ENCODE measurements at regions not wholly inside any gene's neighbourhood (a gene's known extent, or its start where the extent isn't known, plus 50 kb on each side); places are given as distances from the start of the nearest gene placed in this dataset.

DNA sequence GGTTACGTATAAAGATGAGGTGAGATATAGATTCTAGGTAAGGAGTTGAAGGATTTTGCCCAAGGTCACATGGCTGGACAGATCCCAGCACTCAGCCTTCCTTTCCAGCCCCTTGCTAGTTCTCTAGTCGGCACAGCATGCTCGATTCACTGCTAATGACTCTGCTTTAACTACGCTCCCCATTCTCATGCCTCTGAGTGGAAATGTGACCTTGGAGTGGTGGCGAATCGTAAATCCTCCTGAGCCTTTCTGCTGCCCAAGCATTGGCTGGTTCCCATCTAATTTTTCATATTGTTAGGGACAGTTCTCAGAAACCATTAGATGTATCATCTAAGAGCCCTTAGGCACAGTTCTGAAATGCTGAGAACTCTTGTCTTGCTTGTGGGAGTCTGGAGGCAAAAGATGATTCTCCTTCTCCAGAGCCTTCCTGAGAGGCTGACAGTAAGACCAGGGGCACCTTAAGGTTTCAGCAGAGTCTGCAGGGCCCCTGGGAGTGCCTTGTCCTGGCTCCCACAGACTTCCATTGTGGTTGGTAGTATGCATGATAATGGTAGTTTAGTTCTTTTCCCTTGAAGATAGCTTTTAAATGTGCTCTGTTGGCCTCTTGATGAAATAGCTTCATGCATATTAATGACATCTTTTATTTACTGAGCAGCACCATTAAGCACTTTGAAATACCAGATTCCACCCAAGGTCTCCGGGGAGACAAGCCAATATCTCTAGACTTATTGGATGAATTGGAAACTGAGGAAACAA lies 377.8 kb upstream of the SLC14A2 start:
- no peak for TF ChIP-seq POLR2A (IDR thresholded peaks at IDR 0.05)
- TF ChIP-seq, protein P1, sequence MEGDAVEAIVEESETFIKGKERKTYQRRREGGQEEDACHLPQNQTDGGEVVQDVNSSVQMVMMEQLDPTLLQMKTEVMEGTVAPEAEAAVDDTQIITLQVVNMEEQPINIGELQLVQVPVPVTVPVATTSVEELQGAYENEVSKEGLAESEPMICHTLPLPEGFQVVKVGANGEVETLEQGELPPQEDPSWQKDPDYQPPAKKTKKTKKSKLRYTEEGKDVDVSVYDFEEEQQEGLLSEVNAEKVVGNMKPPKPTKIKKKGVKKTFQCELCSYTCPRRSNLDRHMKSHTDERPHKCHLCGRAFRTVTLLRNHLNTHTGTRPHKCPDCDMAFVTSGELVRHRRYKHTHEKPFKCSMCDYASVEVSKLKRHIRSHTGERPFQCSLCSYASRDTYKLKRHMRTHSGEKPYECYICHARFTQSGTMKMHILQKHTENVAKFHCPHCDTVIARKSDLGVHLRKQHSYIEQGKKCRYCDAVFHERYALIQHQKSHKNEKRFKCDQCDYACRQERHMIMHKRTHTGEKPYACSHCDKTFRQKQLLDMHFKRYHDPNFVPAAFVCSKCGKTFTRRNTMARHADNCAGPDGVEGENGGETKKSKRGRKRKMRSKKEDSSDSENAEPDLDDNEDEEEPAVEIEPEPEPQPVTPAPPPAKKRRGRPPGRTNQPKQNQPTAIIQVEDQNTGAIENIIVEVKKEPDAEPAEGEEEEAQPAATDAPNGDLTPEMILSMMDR (IDR thresholded peaks at IDR 0.05) = no peak
- no peak for DNase-seq
- 90 to 97% methylated on average over 7 of the region's 7 CpGs for WGBS, 2 donors
- Histone ChIP-seq H3K27me3 (no peaks in the 10 kb centered on the region), H3K4me1 (no peaks in the 10 kb centered on the region), H3K4me3 (replicated peaks in 1 of 3) (no peak overlapping the region), H3K36me3 (no peaks in the 10 kb centered on the region), H3K9me3 (no peaks in the 10 kb centered on the region), H3K27ac (no peak overlapping the region)
- intact Hi-C loops (cut with DNase I) = no loop called here

DNA sequence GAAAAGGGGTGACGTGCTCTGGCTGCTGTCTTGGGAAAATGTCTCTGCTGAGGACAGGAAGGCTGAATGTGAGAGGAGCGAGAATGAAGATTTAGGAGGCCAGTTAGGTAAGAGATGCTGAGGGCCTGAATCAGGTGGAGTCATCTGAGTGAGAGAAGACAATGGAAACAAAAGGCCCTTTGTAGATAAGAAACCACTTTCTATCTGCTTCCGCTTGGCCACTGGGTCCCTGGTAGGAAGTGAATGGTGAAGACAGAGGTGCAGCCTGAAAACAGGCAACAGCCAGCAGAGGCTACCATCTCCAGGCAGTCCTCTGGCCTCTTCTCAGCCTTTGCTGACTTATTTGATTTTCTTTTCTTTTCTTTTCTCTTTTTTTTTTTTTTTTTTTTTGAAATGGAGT lies 374.0 kb upstream of the SLC14A2 start:
- Histone ChIP-seq H3K36me3 (no peaks in the 10 kb centered on the region), H3K27ac (no peak overlapping the region), H3K4me3 (replicated peaks in 1 of 3) (no peak overlapping the region), H3K4me1 (no peaks in the 10 kb centered on the region), H3K9me3 (no peaks in the 10 kb centered on the region), H3K27me3 (no peaks in the 10 kb centered on the region)
- DNase-seq = no peak
- 92 to 96% methylated on average over 3 of the region's 3 CpGs for WGBS, 2 donors
- intact Hi-C loops (cut with DNase I) = no loop called here
- TF ChIP-seq, protein P1 (IDR thresholded peaks at IDR 0.05) = no peak
- no peak for TF ChIP-seq POLR2A (IDR thresholded peaks at IDR 0.05)

DNA sequence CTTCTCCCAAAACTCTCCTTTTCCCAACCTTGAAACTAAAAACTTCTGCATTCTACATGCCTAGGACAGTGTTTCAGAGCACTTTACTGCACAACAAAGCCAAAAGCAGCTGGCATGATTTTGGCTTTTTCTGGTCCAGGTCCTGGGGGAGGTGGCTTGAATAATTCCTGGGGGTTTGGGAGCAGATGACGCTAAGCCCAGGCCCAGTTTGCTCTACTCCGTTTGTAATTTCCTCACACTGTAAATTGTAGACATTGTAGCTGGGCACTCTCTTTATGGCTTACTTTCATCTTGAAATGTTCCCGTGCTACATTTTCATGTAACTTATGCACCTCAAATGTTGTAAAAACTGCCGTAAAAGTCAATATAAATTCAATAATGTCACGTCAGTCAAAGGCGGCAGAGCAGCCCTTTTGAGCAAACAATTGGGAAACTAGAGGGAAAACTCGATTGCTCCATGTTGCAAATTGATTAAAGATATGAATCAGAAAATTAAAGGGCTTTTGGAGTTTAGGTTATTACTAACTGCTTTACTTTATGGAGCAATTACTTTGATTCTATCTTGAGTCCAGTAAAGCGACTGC lies 373.2 kb upstream of the SLC14A2 start:
- Histone ChIP-seq H3K9me3 (no peaks in the 10 kb centered on the region), H3K4me1 (no peaks in the 10 kb centered on the region), H3K4me3 (replicated peaks in 1 of 3) (no peak overlapping the region), H3K27me3 (no peaks in the 10 kb centered on the region), H3K36me3 (no peaks in the 10 kb centered on the region), H3K27ac (no peak overlapping the region)
- TF ChIP-seq, protein P1 (IDR thresholded peaks at IDR 0.05) = no peak
- TF ChIP-seq POLR2A (IDR thresholded peaks at IDR 0.05) = no peak
- DNase-seq = no peak
- intact Hi-C loops (cut with DNase I) = no loop called here
- 93 to 94% methylated on average over 8 of the region's 8 CpGs for WGBS, 2 donors

DNA sequence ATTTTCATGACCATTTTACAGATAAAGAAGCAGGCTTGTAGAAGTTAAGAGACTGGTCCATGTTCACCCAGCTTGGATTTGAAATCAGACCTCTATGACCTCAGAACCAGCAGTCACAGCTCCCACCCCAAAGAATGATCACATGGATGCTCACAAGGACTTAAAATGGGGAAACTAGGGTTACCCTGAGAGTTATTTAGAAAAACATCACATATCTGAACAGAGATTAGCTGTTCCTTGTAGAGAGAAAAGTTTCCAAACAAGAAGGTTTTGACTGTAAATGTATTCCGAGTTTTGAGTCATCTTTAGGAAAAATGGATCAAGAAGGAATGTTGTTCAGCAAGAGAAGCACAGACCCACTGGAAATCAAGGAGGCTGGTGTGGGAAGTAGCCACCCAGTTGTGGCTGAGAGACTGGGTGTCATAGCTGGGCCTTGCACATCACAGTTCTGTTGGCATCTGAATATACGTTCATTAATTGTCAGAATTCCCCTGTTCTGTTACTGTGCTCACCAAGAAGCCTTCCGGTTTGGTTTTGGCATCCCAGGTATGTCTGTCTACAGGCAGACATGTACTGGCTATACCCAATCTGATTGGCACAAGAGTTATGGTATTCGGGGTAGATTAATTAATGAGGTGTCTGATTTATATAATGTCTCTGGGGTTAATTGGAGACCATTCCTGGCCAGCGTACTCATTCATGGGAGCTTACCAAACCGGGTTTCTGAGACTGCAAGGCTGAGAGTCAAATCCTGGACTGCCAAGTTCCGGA lies 371.8 kb upstream of the SLC14A2 start:
- 87 to 91% methylated on average over 7 of the region's 7 CpGs for WGBS, 2 donors
- no peaks in the 10 kb centered on the region for H3K9me3 ChIP-seq
- H3K4me3 ChIP-seq (replicated peaks in 1 of 3) = no peak overlapping the region
- no peaks in the 10 kb centered on the region for H3K27me3 ChIP-seq
- DNase-seq = no peak
- TF ChIP-seq, protein P1 (IDR thresholded peaks at IDR 0.05) = no peak
- TF ChIP-seq POLR2A (IDR thresholded peaks at IDR 0.05) = no peak
- no peak overlapping the region for H3K27ac ChIP-seq
- H3K4me1 ChIP-seq = peaks cover 0 to 8% of the 10 kb centered on the region in 2 donors
- no peaks in the 10 kb centered on the region for H3K36me3 ChIP-seq
- intact Hi-C loops (cut with DNase I) = no loop called here

DNA sequence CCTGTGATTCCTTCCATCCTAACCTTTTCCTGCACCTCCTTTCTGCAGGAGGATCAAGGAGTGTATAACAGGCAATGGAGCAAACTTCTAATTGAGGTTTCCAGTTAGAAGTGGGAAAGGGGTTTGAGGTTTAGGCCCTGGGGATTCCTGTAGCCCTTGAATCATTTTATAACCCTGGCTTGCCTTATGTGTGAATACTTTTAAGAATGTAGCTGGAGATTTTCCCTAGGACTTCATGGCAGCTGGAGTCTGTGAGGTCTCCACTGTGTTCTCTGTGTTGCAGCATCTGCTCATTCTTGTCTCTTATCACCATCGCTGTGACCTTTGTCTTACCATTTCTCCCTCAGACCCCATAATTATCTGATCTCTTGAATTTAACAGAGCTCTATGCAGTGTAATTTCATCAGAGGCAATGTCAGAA lies 370.2 kb upstream of the SLC14A2 start:
- intact Hi-C loops (cut with DNase I) = no loop called here
- Histone ChIP-seq H3K36me3 (no peaks in the 10 kb centered on the region), H3K27ac (no peak overlapping the region), H3K27me3 (no peaks in the 10 kb centered on the region), H3K4me3 (replicated peaks in 1 of 3) (no peak overlapping the region), H3K9me3 (no peaks in the 10 kb centered on the region), H3K4me1 (peaks cover 0 to 21% of the 10 kb centered on the region in 2 donors)
- DNase-seq = no peak
- WGBS, 2 donors = 93 to 97% methylated on average over 1 of the region's 1 CpG
- TF ChIP-seq, protein P1 (IDR thresholded peaks at IDR 0.05) = no peak
- TF ChIP-seq POLR2A (IDR thresholded peaks at IDR 0.05) = no peak
